TTC549 (cell line): ENCODE measurements at regions not wholly inside any gene's neighbourhood (a gene's known extent, or its start where the extent isn't known, plus 50 kb on each side); places are given as distances from the start of the nearest gene placed in this dataset.

Experiments used
- FAIRE-seq: peaks from 2 replicates; lab custom pipeline; 2012; peaks lifted over from hg19 to GRCh38; lab: Jason Lieb, UNC

DNA sequence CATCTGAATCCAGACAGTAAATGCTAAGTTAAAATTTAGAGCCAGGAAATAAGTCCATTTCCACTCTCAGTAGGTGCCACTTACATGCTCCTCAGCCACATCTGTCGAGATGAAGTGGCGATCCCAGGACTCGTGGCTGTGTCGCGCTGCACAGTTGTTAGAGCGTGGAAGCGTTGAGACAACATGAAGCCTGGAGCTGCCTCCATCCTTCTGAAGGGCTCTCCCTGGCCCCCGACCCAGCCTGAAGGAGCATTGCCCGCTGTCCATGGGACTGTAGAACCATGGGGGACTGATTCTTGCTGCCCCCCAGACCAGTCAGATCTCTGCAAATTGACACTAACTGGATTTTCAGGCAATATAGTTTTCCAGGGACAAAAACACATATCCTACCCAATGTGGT, 58.9 kb downstream of the IRX1 start:
- FAIRE-seq, result no peak

DNA sequence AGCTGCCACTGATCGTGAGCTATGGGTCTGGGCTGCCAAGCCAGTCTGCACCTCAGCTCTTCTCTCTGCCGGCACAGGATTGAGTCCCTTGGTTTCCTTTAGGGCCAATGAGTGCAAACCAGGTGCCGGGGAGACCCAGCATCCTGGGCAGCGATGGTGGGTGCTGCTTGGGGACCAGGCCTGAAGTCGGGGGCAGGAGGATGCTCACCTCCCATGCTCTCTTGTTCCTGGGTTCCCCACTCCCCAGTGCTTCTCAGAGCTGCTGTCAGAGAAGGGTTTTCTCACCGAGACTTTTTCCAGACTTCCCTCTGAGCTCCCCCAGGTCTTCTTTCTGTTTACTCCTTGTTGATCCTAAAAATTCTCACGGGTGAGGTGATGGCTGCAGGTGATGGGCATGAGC, 61.2 kb downstream of the IRX1 start:
- no peak for FAIRE-seq

DNA sequence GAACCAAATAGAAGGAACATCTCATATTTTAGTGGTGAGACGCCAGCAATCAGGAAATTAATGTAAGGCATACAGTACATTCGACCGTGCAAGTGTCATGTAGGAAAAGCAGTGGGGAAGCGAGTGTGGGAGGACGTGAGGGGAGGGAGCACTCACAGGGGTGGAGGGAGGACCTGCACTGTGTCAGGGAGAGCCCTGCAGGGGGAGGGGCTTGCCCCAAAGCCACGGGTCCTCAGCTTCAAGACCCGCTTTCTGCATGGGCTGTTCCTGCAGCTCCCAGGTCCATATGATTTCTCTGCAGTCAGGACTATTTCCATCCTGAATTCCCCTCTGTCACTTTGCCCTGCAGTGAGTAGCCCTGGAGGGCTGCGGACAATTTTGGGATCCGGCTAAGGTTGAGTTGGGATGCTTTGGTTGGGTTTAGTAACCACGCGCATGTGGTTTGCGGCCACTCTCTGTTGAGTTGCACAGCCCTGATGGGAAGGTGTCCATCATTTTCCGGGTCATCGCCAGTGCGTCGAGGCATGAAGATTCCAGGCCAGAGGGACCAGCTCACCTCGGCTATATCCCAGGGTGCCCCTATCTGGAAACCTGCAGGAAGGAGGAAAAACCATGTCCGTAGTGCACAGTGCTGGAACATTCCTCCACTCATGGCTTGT, 61.9 kb downstream of the IRX1 start:
- no peak for FAIRE-seq

DNA sequence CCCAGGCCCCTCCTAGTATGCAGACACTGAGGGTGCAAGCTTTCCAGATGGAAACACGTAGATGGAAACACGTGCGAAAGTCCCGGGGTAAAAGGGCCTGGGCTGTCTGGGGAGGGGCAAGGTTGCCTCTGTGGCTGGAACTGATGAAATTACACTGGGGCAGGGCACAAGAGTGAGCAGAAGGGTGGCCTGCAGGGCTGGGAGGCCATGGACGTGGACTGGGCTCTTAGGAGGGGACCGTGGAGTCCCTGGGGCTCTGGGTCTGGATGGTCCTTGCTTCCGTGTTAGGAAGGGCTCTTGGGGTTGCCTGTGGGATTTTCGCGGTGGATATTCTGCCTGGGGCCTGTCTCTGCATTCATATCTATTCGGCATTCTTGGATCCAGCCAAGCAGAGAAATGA, 63.3 kb downstream of the IRX1 start:
- no peak for FAIRE-seq

DNA sequence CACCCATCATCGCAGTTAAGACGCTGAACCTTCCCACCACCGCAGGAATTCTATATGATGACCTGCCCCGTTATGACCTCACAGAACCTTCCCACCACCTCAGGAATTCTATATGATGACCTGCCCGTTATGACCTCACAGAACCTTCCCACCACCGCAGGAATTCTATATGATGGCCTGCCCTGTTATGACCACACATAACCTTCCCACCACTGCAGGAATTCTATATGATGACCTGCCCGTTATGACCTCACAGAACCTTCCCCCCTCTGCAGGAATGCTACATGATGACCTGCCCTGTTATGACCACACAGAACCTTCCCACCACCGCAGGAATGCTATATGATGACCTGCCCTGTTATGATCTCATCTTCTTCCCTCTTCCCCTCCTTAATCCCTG, 64.3 kb downstream of the IRX1 start:
- no peak for FAIRE-seq

GRCh38 chr5:3660630-3661029, 65.0 kb downstream of the IRX1 start:
- no peak for FAIRE-seq

GRCh38 chr5:3661755-3662296, 66.2 kb downstream of the IRX1 start:
- no peak for FAIRE-seq

DNA sequence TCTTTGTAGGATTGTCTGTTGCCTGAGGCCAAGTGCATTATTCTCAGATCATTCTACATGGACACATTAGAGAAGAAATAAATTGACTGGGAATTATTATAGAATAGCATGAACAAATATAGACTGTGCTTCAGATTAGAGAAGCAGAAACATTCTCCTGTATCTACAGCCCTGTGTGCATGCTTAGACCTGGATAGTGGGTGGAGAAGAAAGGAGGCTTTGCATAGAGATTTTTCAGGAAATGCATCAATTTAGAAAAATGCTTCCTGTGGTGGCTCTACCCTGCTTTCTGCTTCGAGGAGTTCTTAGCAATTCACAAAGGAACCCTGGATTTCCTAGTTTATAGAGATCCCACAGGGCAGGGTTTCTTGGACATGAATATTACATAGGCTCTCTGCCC, 66.7 kb downstream of the IRX1 start:
- FAIRE-seq, result no peak

- FAIRE-seq, result no peak
Observed at GRCh38 chr5:3671337-3671736, 75.7 kb downstream of the IRX1 start.

DNA sequence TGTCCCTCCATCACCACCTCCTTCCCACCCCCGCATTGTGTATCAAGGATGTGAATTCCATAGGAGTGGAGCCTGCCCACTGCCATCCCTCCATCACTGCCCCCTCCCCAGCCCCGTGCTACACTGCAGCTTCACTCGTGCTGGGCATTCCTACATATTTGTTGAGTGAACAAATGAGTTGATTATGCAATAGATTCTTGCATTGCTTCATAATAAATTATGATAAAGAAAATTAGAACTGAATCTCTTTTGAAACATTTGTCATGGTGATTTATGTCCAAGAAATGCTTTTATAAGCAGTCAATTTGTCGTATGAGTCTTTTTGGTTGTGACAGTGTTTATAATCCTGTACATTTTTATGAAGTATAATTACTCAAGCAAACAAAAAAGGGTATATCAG, 83.2 kb downstream of the IRX1 start:
- FAIRE-seq, result no peak

- no peak for FAIRE-seq
Observed at GRCh38 chr5:3680821-3681220, 85.2 kb downstream of the IRX1 start.

DNA sequence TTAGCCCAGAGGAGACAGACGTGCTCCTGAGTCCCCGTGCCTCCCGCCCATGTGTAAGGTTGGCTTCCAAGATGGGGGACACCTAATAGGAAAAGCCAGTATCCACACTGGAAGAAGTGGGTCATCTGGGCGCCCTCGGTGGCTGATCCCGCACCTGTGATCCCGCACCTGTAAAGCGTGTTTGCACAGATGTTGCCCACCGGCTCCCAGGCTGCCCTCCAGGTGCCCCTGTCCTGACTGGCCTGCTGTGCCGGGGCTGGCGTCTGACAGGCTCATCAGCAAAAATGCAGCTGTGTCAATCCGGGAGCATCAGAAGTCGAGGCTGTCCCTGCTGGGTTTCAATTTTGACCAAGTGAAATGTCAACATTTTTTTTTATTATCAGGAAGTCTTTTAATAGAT, 88.5 kb downstream of the IRX1 start:
- FAIRE-seq, result no peak

DNA sequence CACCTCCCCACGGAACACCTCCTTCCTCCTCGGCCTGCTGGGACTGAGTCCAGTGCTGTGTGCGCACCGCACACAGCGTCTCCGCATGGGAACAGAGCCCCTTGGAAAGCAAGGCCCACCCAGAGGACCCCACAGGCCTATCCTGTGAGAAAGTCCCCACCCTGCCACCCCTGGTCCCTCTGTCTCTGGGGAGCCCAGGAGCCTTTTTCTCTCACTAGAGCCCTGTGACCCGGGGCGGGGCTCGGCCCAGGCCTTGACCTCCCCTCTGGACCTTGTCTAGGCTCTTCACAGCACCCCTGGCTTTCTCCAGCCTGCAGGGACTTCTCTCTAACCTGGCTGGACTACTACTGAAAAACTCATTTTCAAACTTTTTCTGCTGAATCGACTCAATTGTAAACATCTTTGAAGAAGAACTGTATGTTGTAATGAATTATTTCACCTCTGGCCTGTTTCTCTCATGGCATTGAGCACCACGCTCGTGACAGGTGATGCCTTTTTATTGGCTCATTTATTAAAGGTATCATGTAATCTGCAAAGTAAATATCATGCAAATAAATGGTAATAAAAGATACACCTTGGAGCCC, 89.2 kb downstream of the IRX1 start:
- FAIRE-seq, result no peak

DNA sequence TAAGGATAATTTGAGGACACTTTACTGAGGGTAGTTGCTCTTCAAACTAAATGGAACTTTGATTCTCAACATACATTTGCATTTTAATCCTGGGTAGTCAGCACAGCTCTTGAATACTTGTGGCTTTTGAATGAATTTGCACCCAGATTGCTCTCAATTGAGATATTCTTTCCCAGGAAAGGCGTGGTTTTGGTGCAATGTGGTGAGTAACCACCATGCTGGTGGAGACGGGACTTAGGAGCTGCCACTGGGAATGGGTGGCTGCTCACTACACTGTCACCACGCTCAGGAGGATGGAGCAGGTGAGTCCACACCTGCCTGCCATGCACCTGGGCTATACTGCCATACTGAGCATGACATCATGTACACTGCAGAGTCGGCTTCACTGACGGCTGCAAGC, 99.2 kb downstream of the IRX1 start:
- no peak for FAIRE-seq

- no peak for FAIRE-seq
Observed at GRCh38 chr5:3695818-3696217, 100.2 kb downstream of the IRX1 start.

GRCh38 chr5:3698412-3698811, 102.8 kb downstream of the IRX1 start:
- FAIRE-seq, result no peak

GRCh38 chr5:3701694-3702093, 106.1 kb downstream of the IRX1 start:
- no peak for FAIRE-seq

GRCh38 chr5:3704661-3705060, 109.0 kb downstream of the IRX1 start:
- FAIRE-seq, result no peak

DNA sequence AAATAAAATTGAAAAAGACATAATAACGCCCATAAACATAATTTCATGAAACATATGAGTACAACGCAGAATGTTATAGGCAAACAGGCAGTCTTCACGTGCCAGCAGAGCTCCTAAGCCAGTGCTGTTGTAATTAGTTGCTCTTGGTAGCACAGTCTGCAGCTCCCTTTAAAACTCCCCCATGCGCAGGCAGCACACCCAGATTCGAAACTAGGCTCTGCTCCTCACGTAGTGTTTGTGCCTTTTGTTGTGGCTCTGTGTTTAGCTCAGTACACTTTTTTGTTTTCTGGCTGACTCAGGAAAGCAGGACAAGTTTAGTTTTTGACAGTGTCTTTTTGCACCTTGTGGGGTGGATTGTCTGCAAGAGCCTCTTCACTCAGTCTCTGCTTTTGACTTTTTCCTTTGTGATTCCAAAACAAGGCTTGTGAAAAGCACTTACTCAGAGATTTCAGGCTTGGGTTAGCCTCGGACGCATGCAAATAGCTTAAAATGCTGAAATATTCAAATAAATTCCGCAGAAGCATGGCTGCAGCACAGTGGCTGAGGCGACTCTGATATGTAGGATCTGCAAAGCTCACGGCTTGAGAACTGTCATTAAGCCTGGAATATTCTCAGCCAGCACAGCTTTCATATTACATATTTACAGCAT, 113.6 kb downstream of the IRX1 start:
- FAIRE-seq, result no peak

- FAIRE-seq, result no peak
Observed at GRCh38 chr5:3709717-3710348, 114.2 kb downstream of the IRX1 start.

- FAIRE-seq, result no peak
Observed at GRCh38 chr5:3715062-3715461, 119.4 kb downstream of the IRX1 start.

GRCh38 chr5:3729631-3730030, 134.0 kb downstream of the IRX1 start:
- no peak for FAIRE-seq

DNA sequence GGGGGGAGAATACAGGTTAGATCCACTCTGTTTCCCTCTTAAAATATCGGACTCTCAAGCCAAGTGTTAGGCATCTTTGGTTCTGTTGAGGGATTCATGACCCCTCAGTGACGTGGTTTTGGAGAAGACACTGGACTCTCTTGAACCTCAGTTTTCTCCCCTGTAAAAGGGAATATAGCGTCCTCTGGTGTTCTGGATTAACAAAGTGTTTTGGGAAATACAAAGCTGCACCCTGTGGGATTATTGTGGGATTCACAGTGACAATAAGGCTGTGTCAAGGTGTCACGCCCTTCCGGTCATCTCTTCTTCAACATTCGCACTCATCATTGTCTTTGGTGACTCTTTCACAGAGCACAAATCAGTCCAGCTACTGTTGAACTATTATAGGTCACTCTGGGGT, 139.0 kb downstream of the IRX1 start:
- FAIRE-seq, result no peak
